ENCODE measurements at regions not wholly inside any gene's neighbourhood (a gene's known extent, or its start where the extent isn't known, plus 50 kb on each side); places are given as distances from the start of the nearest gene placed in this dataset.

- no peak for TF ChIP-seq POLR2A (IDR thresholded peaks at IDR 0.05)
- TF ChIP-seq CTCF (IDR thresholded peaks at IDR 0.05): no peak
These were observed 396.1 kb upstream of the RGS6 start for GRCh38 chr14:71536015-71536740.

Measured in uterus (tissue), 2 donors.